Erythroblast (primary cell): ENCODE measurements at regions not wholly inside any gene's neighbourhood (a gene's known extent, or its start where the extent isn't known, plus 50 kb on each side); places are given as distances from the start of the nearest gene placed in this dataset.

Experiments used
- DNase-seq, 2 experiments: peaks; one replicate each; lab custom pipeline; 2025; lab: John Stamatoyannopoulos, UW
- GATA1 ChIP-seq: IDR thresholded peaks from 2 replicates; pipeline ENCODE4 v1.6.1; 2011; ENCODE audit warnings: low read depth, mild to moderate bottlenecking, control low read depth, low read length, moderate library complexity
- POLR2A ChIP-seq: IDR thresholded peaks from 2 replicates; pipeline ENCODE4 v1.6.1; 2011; ENCODE audit warnings: mild to moderate bottlenecking, low read length

GRCh38 chr13:111947876-111948275 is 119.1 kb upstream of the SOX1 start:
- no peak for DNase-seq
- no peak for TF ChIP-seq GATA1
- TF ChIP-seq POLR2A, result no peak

- TF ChIP-seq POLR2A, result no peak
- TF ChIP-seq GATA1, result no peak
- no peak for DNase-seq
These were observed 118.7 kb upstream of the SOX1 start for GRCh38 chr13:111948281-111948680.

GRCh38 chr13:111948811-111949210 is 118.1 kb upstream of the SOX1 start:
- DNase-seq, result no peak
- TF ChIP-seq POLR2A, result no peak

GRCh38 chr13:111949311-111949710 is 117.6 kb upstream of the SOX1 start:
- TF ChIP-seq POLR2A (no peak), GATA1 (no peak)
- DNase-seq, result no peak

- TF ChIP-seq GATA1 (no peak), POLR2A (no peak)
- DNase-seq, result no peak
These were observed 116.3 kb upstream of the SOX1 start for GRCh38 chr13:111950697-111951096.

GRCh38 chr13:111952032-111952431 is 114.9 kb upstream of the SOX1 start:
- TF ChIP-seq POLR2A (no peak), GATA1 (no peak)
- no peak for DNase-seq

- DNase-seq, result no peak
- no peak for TF ChIP-seq POLR2A
- TF ChIP-seq GATA1, result no peak
These were observed 114.1 kb upstream of the SOX1 start for GRCh38 chr13:111952814-111953213.

- TF ChIP-seq POLR2A (no peak), GATA1 (no peak)
- no peak for DNase-seq
These were observed 113.3 kb upstream of the SOX1 start for GRCh38 chr13:111953546-111954178.

- no peak for TF ChIP-seq POLR2A
- no peak for TF ChIP-seq GATA1
- DNase-seq, result no peak
These were observed 112.1 kb upstream of the SOX1 start for GRCh38 chr13:111954661-111955411.

GRCh38 chr13:111955412-111956065 is 111.4 kb upstream of the SOX1 start:
- no peak for DNase-seq
- TF ChIP-seq GATA1, result no peak
- TF ChIP-seq POLR2A, result no peak

GRCh38 chr13:111956261-111957151 is 110.4 kb upstream of the SOX1 start:
- no peak for TF ChIP-seq POLR2A
- TF ChIP-seq GATA1, result no peak
- no peak for DNase-seq

- DNase-seq, result no peak
- TF ChIP-seq POLR2A, result no peak
- no peak for TF ChIP-seq GATA1
These were observed 109.0 kb upstream of the SOX1 start for GRCh38 chr13:111957913-111958450.

- TF ChIP-seq GATA1 (no peak), POLR2A (no peak)
- no peak for DNase-seq
These were observed 108.1 kb upstream of the SOX1 start for GRCh38 chr13:111958612-111959395.
